ENCODE measurements at regions not wholly inside any gene's neighbourhood (a gene's known extent, or its start where the extent isn't known, plus 50 kb on each side); places are given as distances from the start of the nearest gene placed in this dataset.

- TF ChIP-seq ZNF592 (IDR thresholded peaks at IDR 0.05) (peak; percentile 69), SMAD4 (CRISPR knock-in tag; conservative IDR thresholded peaks at IDR 0.05) (0 out of 2 replicates have a peak, but pooled peaks have one; percentile 21), ZNF766 (CRISPR knock-in tag; conservative IDR thresholded peaks at IDR 0.05) (0 out of 2 replicates have a peak, but pooled peaks have one; percentile 22), RAD21 (CRISPR knock-in tag; conservative IDR thresholded peaks at IDR 0.05 in 1 of 2, IDR thresholded peaks at IDR 0.05 in 1 of 2) (peak; percentile 89 to 92), ZNF263 (CRISPR knock-in tag; IDR thresholded peaks at IDR 0.05; ENCODE audit: borderline replicate concordance) (no peak), STAG1 (CRISPR knock-in tag; IDR thresholded peaks at IDR 0.05; ENCODE audit: borderline replicate concordance) (peak; percentile 39; the same call in 1 of the 2 replicates), MCM7 (IDR thresholded peaks at IDR 0.05) (no peak), CAMTA2 (CRISPR knock-in tag; conservative IDR thresholded peaks at IDR 0.05) (no peak), TOE1 (IDR thresholded peaks at IDR 0.05; ENCODE audit: borderline replicate concordance) (no peak), TOE1 (CRISPR knock-in tag; IDR thresholded peaks at IDR 0.05; ENCODE audit: borderline replicate concordance, low read depth) (no peak), SAFB (IDR thresholded peaks at IDR 0.05; ENCODE audit: borderline replicate concordance, low read depth, low read length) (no peak), DEAF1 (CRISPR knock-in tag; IDR thresholded peaks at IDR 0.05) (peak; percentile 81), ARID2 (IDR thresholded peaks at IDR 0.05) (peak; percentile 28; the same call in 1 of the 2 replicates), RCOR1 (IDR thresholded peaks at IDR 0.05; ENCODE audit: borderline replicate concordance in 1 of 2, low read depth in 2 of 2, low read length in 2 of 2) (peak in 1 of 2 experiments; percentile 34; a peak in 1 of 4 replicates), CTCFL (IDR thresholded peaks at IDR 0.05; ENCODE audit: borderline replicate concordance, insufficient read depth, low read depth, low read length, poor library complexity, severe bottlenecking) (peak; percentile 9), USF1 (CRISPR knock-in tag; IDR thresholded peaks at IDR 0.05) (no peak), TEAD4 (IDR thresholded peaks at IDR 0.05; ENCODE audit: low read length) (0 out of 2 replicates have a peak, but pooled peaks have one; percentile 30), TEAD4 (CRISPR knock-in tag; IDR thresholded peaks at IDR 0.05; ENCODE audit: borderline replicate concordance) (no peak)
These were observed 79.4 kb upstream of the ABCC4 start (continued) for GRCh38 chr13:95380468-95381211.
